HepG2 (cell line): ENCODE measurements at regions not wholly inside any gene's neighbourhood (a gene's known extent, or its start where the extent isn't known, plus 50 kb on each side); places are given as distances from the start of the nearest gene placed in this dataset.
A peak's percentile ranks its signal among the peaks of the same experiment; 100 is the strongest.

Experiments used
- ATAC-seq: fragments of 200-7000 bp; cut with Tn5 transposase; 3 replicates; pipeline ENCODE4 v1.9.1; 2020; ENCODE audit warnings: mild to moderate bottlenecking, moderate library complexity
- BruUV-seq: library from RNA; stranded (reverse); fragments of 400-500 nt; replicated peaks from 2 replicates; lab custom pipeline; 2021; lab: Mats Ljungman, UMichigan
- CTCF ChIA-PET: fragments of 300-600 bp; formaldehyde crosslinking; extraction: SDS; loops from one replicate; lab custom pipeline; 2021; ENCODE audit warnings: low total read pairs, inconsistent platforms, low intra/inter-chr PET ratio; lab: Yijun Ruan, JAX
- POLR2A ChIA-PET: fragments of 350-600 bp; sonication (Branson Sonifier 250); formaldehyde crosslinking; loops from one replicate; lab custom pipeline; 2020; ENCODE audit warnings: antibody characterized with exemption, inconsistent platforms; lab: Yijun Ruan, JAX
- DNase-seq: peaks from one replicate; pipeline ENCODE4 v3.0.0-alpha.2; 2015; ENCODE audit warnings: low spot score
- FAIRE-seq: peaks from 3 replicates; lab custom pipeline; 2011; peaks lifted over from hg19 to GRCh38; lab: Jason Lieb, UNC
- H2AFZ ChIP-seq: one replicate; pipeline ENCODE4 v1.6.1; 2011; ENCODE audit warnings: low read length, inconsistent platforms
- H3K27ac ChIP-seq: fragments of 300-600 bp; 3 replicates; pipeline ENCODE4 v1.8.0; 2011; ENCODE audit warnings: mixed run types, mild to moderate bottlenecking, mixed read lengths, low read length, inconsistent platforms; ENCODE audit not compliant: insufficient read depth; ENCODE audit errors: extremely low read length
- H3K27me3 ChIP-seq, 2 experiments: fragments of 200-600 bp in 1 of 2; 2 replicates in 1 of 2; 3 replicates in 1 of 2; pipeline versions ENCODE4 v1.6.0 to v1.8.0; 2011; ENCODE audit warnings: low read length in 2 of 2, mild to moderate bottlenecking in 2 of 2, moderate library complexity in 2 of 2, inconsistent platforms in 1 of 2; ENCODE audit not compliant: insufficient read depth in 2 of 2, control insufficient read depth in 1 of 2
- H3K36me3 ChIP-seq, 2 experiments: fragments of 200-600 bp in 1 of 2; replicated peaks in 1 of 2; 2 replicates in 1 of 2; 3 replicates in 1 of 2; pipeline versions ENCODE4 v1.5.1 to v1.8.0; 2011; ENCODE audit warnings: low read length in 2 of 2, inconsistent platforms in 1 of 2; ENCODE audit not compliant: insufficient read depth in 2 of 2, control insufficient read depth in 1 of 2
- H3K4me1 ChIP-seq: 2 replicates; pipeline ENCODE4 v1.5.1; 2012; ENCODE audit warnings: low read length, inconsistent platforms; ENCODE audit not compliant: insufficient read depth
- H3K4me2 ChIP-seq: 2 replicates; pipeline ENCODE4 v1.6.0; 2011; ENCODE audit warnings: low read depth, low read length, inconsistent platforms
- H3K4me3 ChIP-seq, 3 experiments: fragments of 200-600 bp in 1 of 3; sonication (generic), shearing (Covaris generic) in 1 of 3; replicated peaks in 1 of 3; 2 replicates each; pipeline ENCODE4 v1.5.1; 2011 to 2016; ENCODE audit warnings: low read length in 3 of 3, inconsistent platforms in 2 of 3, low read depth in 2 of 3, mild to moderate bottlenecking in 2 of 3, control low read depth in 1 of 3, mixed read lengths in 1 of 3; ENCODE audit not compliant: insufficient read depth in 1 of 3
- H3K79me2 ChIP-seq: one replicate; pipeline ENCODE4 v1.6.1; 2011; ENCODE audit warnings: low read length, inconsistent platforms; ENCODE audit not compliant: insufficient read depth
- H3K9ac ChIP-seq: 2 replicates; pipeline ENCODE4 v1.6.0; 2011; ENCODE audit warnings: mild to moderate bottlenecking, low read depth, low read length, inconsistent platforms; ENCODE audit not compliant: insufficient read depth
- H3K9me3 ChIP-seq: 2 replicates; pipeline ENCODE4 v1.5.1; 2012; ENCODE audit warnings: mild to moderate bottlenecking, low read length
- H4K20me1 ChIP-seq: 2 replicates; pipeline ENCODE4 v1.6.0; 2011; ENCODE audit warnings: inconsistent platforms, mild to moderate bottlenecking, low read length, moderate library complexity; ENCODE audit not compliant: insufficient read depth
- CHD2 ChIP-seq: IDR thresholded peaks from 2 replicates; pipeline ENCODE4 v1.6.1; 2011; ENCODE audit warnings: low read depth, low read length, improper control_type of control experiment
- GABPB1 ChIP-seq: IDR thresholded peaks from 2 replicates; pipeline ENCODE4 v1.6.1; 2016; ENCODE audit warnings: mild to moderate bottlenecking, missing genetic modification reagents, moderate library complexity, missing compliant biosample characterization
- HMGA1 ChIP-seq: sonication (generic); formaldehyde crosslinking; conservative IDR thresholded peaks from 2 replicates; pipeline ENCODE4 v1.4.0; 2020; ENCODE audit warnings: missing genetic modification reagents
- MAFF ChIP-seq: IDR thresholded peaks from 2 replicates; pipeline ENCODE4 v1.6.1; 2011; ENCODE audit warnings: low read depth, low read length, improper control_type of control experiment
- MAFK ChIP-seq, 2 experiments: IDR thresholded peaks in 1 of 2; conservative IDR thresholded peaks in 1 of 2; 2 replicates each; pipeline ENCODE4 v1.6.1; 2011; ENCODE audit warnings: improper control_type of control experiment in 2 of 2, low read length in 2 of 2
- MLX ChIP-seq: IDR thresholded peaks from 2 replicates; pipeline ENCODE4 v1.6.1; 2016
- PHF20 ChIP-seq: sonication (generic); formaldehyde crosslinking; IDR thresholded peaks from 2 replicates; pipeline ENCODE4 v1.5.0; 2020; ENCODE audit warnings: mild to moderate bottlenecking, missing genetic modification reagents
- SETDB1 ChIP-seq: sonication (generic); formaldehyde crosslinking; IDR thresholded peaks from 2 replicates; pipeline ENCODE4 v1.5.1; 2020; ENCODE audit warnings: missing genetic modification reagents, mild to moderate bottlenecking, borderline replicate concordance
- SRSF1 ChIP-seq: fragments of 200-400 bp; formaldehyde crosslinking; optimal IDR thresholded peaks from 2 replicates; pipeline ENCODE3; 2017; ENCODE audit warnings: mild to moderate bottlenecking, low read depth, low read length, moderate library complexity
- ZBTB4 ChIP-seq: sonication (generic); formaldehyde crosslinking; IDR thresholded peaks from 2 replicates; pipeline ENCODE4 v1.4.0; 2020; ENCODE audit warnings: missing genetic modification reagents, mild to moderate bottlenecking, borderline replicate concordance
- ZMAT3 ChIP-seq: sonication (generic); formaldehyde crosslinking; conservative IDR thresholded peaks from 2 replicates; pipeline ENCODE4 v1.7.0; 2021; ENCODE audit warnings: missing genetic modification reagents
- ZNF160 ChIP-seq: sonication (generic); formaldehyde crosslinking; IDR thresholded peaks from 2 replicates; pipeline ENCODE4 v1.8.0; 2022; ENCODE audit warnings: mild to moderate bottlenecking, inconsistent platforms, missing genetic modification reagents
- in situ Hi-C: cut with HindIII; loops from 2 replicates; pipeline ENCODE4 v1.10.0; 2017; ENCODE audit warnings: low pct_unique_long_range_greater_than_20kb; ENCODE audit not compliant: extremely low pct_ligation_motif_present
- intact Hi-C: fragments of 100-400 bp; cut with micrococcal nuclease; formaldehyde crosslinking; loops from one replicate; pipeline ENCODE4 v1.10.0; 2022; ENCODE audit not compliant: unreplicated experiment
- TF ChIP-seq, protein P1 (sequence below): sonication (generic); formaldehyde crosslinking; IDR thresholded peaks from 2 replicates; pipeline ENCODE4 v1.5.0; 2020; ENCODE audit warnings: mild to moderate bottlenecking, missing genetic modification reagents
- TF ChIP-seq, protein P2 (sequence below): IDR thresholded peaks from 2 replicates; pipeline ENCODE4 v1.6.1; 2012; ENCODE audit warnings: inconsistent platforms
- TF ChIP-seq, protein P3 (sequence below): sonication (generic); formaldehyde crosslinking; IDR thresholded peaks from 2 replicates; pipeline ENCODE4 v1.9.0; 2021; ENCODE audit warnings: missing genetic modification reagents, mild to moderate bottlenecking, borderline replicate concordance

DNA sequence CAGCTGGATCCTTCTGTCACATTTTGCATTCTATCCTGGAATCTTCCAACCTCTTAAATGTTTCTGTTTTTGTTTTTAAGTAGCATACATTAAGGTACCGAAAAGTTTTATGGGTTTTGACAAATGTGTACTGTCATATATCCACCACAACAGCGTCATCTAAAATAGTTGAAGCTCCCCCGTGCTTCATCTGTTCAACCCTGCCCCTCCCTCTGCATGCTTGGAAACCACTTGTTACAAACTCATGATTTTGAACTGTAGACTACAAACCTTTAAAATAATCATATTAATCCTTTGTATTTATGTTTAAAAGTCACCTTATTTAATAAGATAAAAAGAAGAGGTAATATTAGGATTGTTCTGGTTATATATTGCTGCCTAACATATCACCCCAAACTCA, 182.8 kb upstream of the SMIM30 start (continued):
- TF ChIP-seq, protein P1, sequence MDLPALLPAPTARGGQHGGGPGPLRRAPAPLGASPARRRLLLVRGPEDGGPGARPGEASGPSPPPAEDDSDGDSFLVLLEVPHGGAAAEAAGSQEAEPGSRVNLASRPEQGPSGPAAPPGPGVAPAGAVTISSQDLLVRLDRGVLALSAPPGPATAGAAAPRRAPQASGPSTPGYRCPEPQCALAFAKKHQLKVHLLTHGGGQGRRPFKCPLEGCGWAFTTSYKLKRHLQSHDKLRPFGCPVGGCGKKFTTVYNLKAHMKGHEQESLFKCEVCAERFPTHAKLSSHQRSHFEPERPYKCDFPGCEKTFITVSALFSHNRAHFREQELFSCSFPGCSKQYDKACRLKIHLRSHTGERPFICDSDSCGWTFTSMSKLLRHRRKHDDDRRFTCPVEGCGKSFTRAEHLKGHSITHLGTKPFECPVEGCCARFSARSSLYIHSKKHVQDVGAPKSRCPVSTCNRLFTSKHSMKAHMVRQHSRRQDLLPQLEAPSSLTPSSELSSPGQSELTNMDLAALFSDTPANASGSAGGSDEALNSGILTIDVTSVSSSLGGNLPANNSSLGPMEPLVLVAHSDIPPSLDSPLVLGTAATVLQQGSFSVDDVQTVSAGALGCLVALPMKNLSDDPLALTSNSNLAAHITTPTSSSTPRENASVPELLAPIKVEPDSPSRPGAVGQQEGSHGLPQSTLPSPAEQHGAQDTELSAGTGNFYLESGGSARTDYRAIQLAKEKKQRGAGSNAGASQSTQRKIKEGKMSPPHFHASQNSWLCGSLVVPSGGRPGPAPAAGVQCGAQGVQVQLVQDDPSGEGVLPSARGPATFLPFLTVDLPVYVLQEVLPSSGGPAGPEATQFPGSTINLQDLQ, result no peak
- TF ChIP-seq SETDB1 (CRISPR knock-in tag) (no peak), PHF20 (CRISPR knock-in tag) (no peak), CHD2 (no peak), MLX (no peak), ZNF160 (no peak)
- TF ChIP-seq, protein P2, sequence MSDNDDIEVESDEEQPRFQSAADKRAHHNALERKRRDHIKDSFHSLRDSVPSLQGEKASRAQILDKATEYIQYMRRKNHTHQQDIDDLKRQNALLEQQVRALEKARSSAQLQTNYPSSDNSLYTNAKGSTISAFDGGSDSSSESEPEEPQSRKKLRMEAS, result no peak
- TF ChIP-seq, all 625 proteins: peak for 0

GRCh38 chr7:113299748-113300147, 181.4 kb upstream of the SMIM30 start:
- in situ Hi-C loops, result loop anchor here (25.0 kb wide), 1 partner anchor 287 kb away; no protein-coding TSS in a partner anchor
- Histone ChIP-seq H3K27me3 (no peaks in the 10 kb centered on the region), H3K4me3 (no peak overlapping the region), H3K4me2 (no peak overlapping the region), H3K9me3 (no peaks in the 10 kb centered on the region), H3K79me2 (no peaks in the 10 kb centered on the region), H2AFZ (no peak overlapping the region), H4K20me1 (no peaks in the 10 kb centered on the region), H3K27ac (no peak overlapping the region), H3K36me3 (no peaks in the 10 kb centered on the region), H3K4me1 (no peaks in the 10 kb centered on the region), H3K9ac (no peak overlapping the region)
- TF ChIP-seq ZMAT3 (CRISPR knock-in tag), result no peak
- no peak for TF ChIP-seq HMGA1 (CRISPR knock-in tag)
- TF ChIP-seq GABPB1, result no peak
- peak; percentile 84 to 93 for TF ChIP-seq MAFK (conservative IDR thresholded peaks at IDR 0.05 in 1 of 2, IDR thresholded peaks at IDR 0.05 in 1 of 2; ENCODE audit: low read length in 2 of 2)
- peak; percentile 86 for TF ChIP-seq MAFF
- TF ChIP-seq SRSF1, result no peak
- TF ChIP-seq, protein P3, sequence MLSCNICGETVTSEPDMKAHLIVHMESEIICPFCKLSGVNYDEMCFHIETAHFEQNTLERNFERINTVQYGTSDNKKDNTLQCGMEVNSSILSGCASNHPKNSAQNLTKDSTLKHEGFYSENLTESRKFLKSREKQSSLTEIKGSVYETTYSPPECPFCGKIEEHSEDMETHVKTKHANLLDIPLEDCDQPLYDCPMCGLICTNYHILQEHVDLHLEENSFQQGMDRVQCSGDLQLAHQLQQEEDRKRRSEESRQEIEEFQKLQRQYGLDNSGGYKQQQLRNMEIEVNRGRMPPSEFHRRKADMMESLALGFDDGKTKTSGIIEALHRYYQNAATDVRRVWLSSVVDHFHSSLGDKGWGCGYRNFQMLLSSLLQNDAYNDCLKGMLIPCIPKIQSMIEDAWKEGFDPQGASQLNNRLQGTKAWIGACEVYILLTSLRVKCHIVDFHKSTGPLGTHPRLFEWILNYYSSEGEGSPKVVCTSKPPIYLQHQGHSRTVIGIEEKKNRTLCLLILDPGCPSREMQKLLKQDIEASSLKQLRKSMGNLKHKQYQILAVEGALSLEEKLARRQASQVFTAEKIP (CRISPR knock-in tag), result no peak
- no peak for TF ChIP-seq ZBTB4 (CRISPR knock-in tag)
- POLR2A ChIA-PET, result no interaction called here
- BruUV-seq, result no TSS peak
- no peak for FAIRE-seq
- intact Hi-C loops, result no loop called here
- no peak for DNase-seq
- CTCF ChIA-PET, result no interaction called here
- no peak for ATAC-seq
